H1 (cell line): ENCODE measurements at regions not wholly inside any gene's neighbourhood (a gene's known extent, or its start where the extent isn't known, plus 50 kb on each side); places are given as distances from the start of the nearest gene placed in this dataset.

Experiments used
- CEBPB ChIP-seq: IDR thresholded peaks from 2 replicates; pipeline ENCODE4 v1.6.1; 2012; ENCODE audit warnings: low read depth, low read length
- CHD7 ChIP-seq: fragments of 300-600 bp; sonication (generic); IDR thresholded peaks from 2 replicates; pipeline ENCODE4 v1.7.1; 2012; ENCODE audit warnings: low read length, moderate library complexity, mild to moderate bottlenecking, inconsistent platforms; ENCODE audit not compliant: insufficient replicate concordance
- HDAC6 ChIP-seq: IDR thresholded peaks from one replicate; pipeline ENCODE4 v1.7.1; 2012; ENCODE audit warnings: low read depth, mild to moderate bottlenecking, inconsistent platforms, low read length, moderate library complexity
- POLR2A ChIP-seq, 2 experiments: IDR thresholded peaks; 1 replicate in 1 of 2; 2 replicates in 1 of 2; pipeline ENCODE4 v1.6.1; 2011; ENCODE audit warnings: low read depth in 2 of 2, low read length in 2 of 2, mild to moderate bottlenecking in 2 of 2; ENCODE audit errors: control extremely low read depth in 1 of 2
- RNF2 ChIP-seq: fragments of 200-900, 300-1000 bp; sonication (generic); IDR thresholded peaks from 2 replicates; pipeline ENCODE4 v1.7.1; 2016; ENCODE audit warnings: borderline replicate concordance, low read depth, mild to moderate bottlenecking, antibody characterized with exemption, low read length; ENCODE audit not compliant: poor library complexity, severe bottlenecking; ENCODE audit errors: missing control alignments
- SIN3A ChIP-seq, 2 experiments: IDR thresholded peaks in 1 of 2; conservative IDR thresholded peaks in 1 of 2; 2 replicates each; pipeline ENCODE4 v1.6.1; 2011 to 2012; ENCODE audit warnings: low read length in 2 of 2, improper control_type of control experiment in 1 of 2, low read depth in 1 of 2, mild to moderate bottlenecking in 1 of 2
- SP1 ChIP-seq: IDR thresholded peaks from 2 replicates; pipeline ENCODE4 v1.6.1; 2011; ENCODE audit warnings: low read depth, low read length
- SRF ChIP-seq: IDR thresholded peaks from 2 replicates; pipeline ENCODE4 v1.6.1; 2011; ENCODE audit warnings: mild to moderate bottlenecking, low read depth, low read length, moderate library complexity
- TBP ChIP-seq: IDR thresholded peaks from 2 replicates; pipeline ENCODE4 v1.6.1; 2011; ENCODE audit warnings: low read depth, low read length, improper control_type of control experiment
- TF ChIP-seq, protein P1 (sequence below): IDR thresholded peaks from 2 replicates; pipeline ENCODE4 v1.6.1; 2011; ENCODE audit warnings: low read depth, mild to moderate bottlenecking, low read length; ENCODE audit not compliant: insufficient read depth

- TF ChIP-seq CHD7 (no peak), TBP (no peak), SIN3A (conservative IDR thresholded peaks at IDR 0.05 in 1 of 2, IDR thresholded peaks at IDR 0.05 in 1 of 2; ENCODE audit: low read depth in 1 of 2, low read length in 2 of 2) (no peak), POLR2A (IDR thresholded peaks at IDR 0.05; ENCODE audit: control extremely low read depth in 1 of 2, low read depth in 2 of 2, low read length in 2 of 2) (no peak), RNF2 (no peak), SRF (no peak), CEBPB (no peak), SP1 (no peak), HDAC6 (no peak)
- TF ChIP-seq, protein P1, sequence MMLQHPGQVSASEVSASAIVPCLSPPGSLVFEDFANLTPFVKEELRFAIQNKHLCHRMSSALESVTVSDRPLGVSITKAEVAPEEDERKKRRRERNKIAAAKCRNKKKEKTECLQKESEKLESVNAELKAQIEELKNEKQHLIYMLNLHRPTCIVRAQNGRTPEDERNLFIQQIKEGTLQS = no peak
Measured at GRCh38 chrX:38862100-38862499, 60.8 kb downstream of the MID1IP1 start (continued).
